ENCODE measurements at regions not wholly inside any gene's neighbourhood (a gene's known extent, or its start where the extent isn't known, plus 50 kb on each side); places are given as distances from the start of the nearest gene placed in this dataset.
"Not testable (repeated sequence)": the region's sequence is repeated elsewhere in the genome, so short reads cannot be mapped to it uniquely, and the experiment has no call there.

- H3K36me3 ChIP-seq (ENCODE audit: control insufficient read depth, insufficient read depth, low read length); H2AFZ ChIP-seq (replicated peaks; ENCODE audit: low read length, poor library complexity); in situ Hi-C loops (cut with MboI; ENCODE audit: low sequenced_read_pairs); H3K9ac ChIP-seq (ENCODE audit: low read depth, low read length); BruUV-seq (replicated peaks); H3K4me2 ChIP-seq (ENCODE audit: low read depth, low read length); H3K9me1 ChIP-seq (ENCODE audit: insufficient read depth, low read length); H3K9me3 ChIP-seq (ENCODE audit: control insufficient read depth, insufficient read depth, low read length); DNase-seq; H2BK120ac ChIP-seq (ENCODE audit: low read depth, low read length); H3K56ac ChIP-seq (ENCODE audit: extremely low read depth, insufficient read depth, low read length); intact Hi-C loops (cut with micrococcal nuclease); H2AK9ac ChIP-seq (replicated peaks; ENCODE audit: low read depth, low read length, poor library complexity); H3K18ac ChIP-seq (ENCODE audit: low read depth, low read length); dilution Hi-C loops (cut with HindIII; ENCODE audit: low sequenced_read_pairs, unreplicated experiment); H3K4me3 ChIP-seq (ENCODE audit: insufficient read depth, low read depth, low read length); POLR2A ChIA-PET (ENCODE audit: unreplicated experiment); H4K5ac ChIP-seq (ENCODE audit: low read depth, low read length); H3K14ac ChIP-seq (replicated peaks; ENCODE audit: low read depth, low read length); H3K27me3 ChIP-seq (ENCODE audit: control insufficient read depth, insufficient read depth, low read length); H2BK5ac ChIP-seq (ENCODE audit: low read depth, low read length, poor library complexity, severe bottlenecking); H2BK20ac ChIP-seq (ENCODE audit: low read depth, low read length); H3K4ac ChIP-seq (ENCODE audit: low read depth, low read length); H4K91ac ChIP-seq (ENCODE audit: insufficient read depth, low read depth, low read length); H2AK5ac ChIP-seq (ENCODE audit: low read depth, low read length); H2BK15ac ChIP-seq (ENCODE audit: low read depth, low read length); CTCF ChIA-PET; H3K79me1 ChIP-seq (ENCODE audit: low read depth in 1 of 2, low read length in 2 of 2); H3K27ac ChIP-seq (ENCODE audit: insufficient read depth, low read length); ATAC-seq (ENCODE audit: low read depth); H4K8ac ChIP-seq (ENCODE audit: low read depth in 2 of 2, low read length in 2 of 2); H4K20me1 ChIP-seq (ENCODE audit: insufficient read depth, low read length); H3K4me1 ChIP-seq (ENCODE audit: control insufficient read depth, insufficient read depth, low read length); H3K23ac ChIP-seq (ENCODE audit: low read depth, low read length): not testable (repeated sequence)
- WGBS, 2 experiments (ENCODE audit: extremely low coverage in 2 of 2, insufficient read length in 1 of 2), result no CpG with 5 or more reads among the region's 1 CpG
Observed at GRCh38 chr7:29664999-29665398, 101.4 kb downstream of the PRR15 start.

- H3K56ac ChIP-seq (ENCODE audit: extremely low read depth, insufficient read depth, low read length); BruUV-seq (replicated peaks); H3K27ac ChIP-seq (ENCODE audit: insufficient read depth, low read length); H3K4ac ChIP-seq (ENCODE audit: low read depth, low read length); H2AK9ac ChIP-seq (replicated peaks; ENCODE audit: low read depth, low read length, poor library complexity); H4K5ac ChIP-seq (ENCODE audit: low read depth, low read length); H3K9me3 ChIP-seq (ENCODE audit: control insufficient read depth, insufficient read depth, low read length); H2BK120ac ChIP-seq (ENCODE audit: low read depth, low read length); H3K4me3 ChIP-seq (ENCODE audit: insufficient read depth, low read depth, low read length); H3K23ac ChIP-seq (ENCODE audit: low read depth, low read length); H3K27me3 ChIP-seq (ENCODE audit: control insufficient read depth, insufficient read depth, low read length); H3K4me1 ChIP-seq (ENCODE audit: control insufficient read depth, insufficient read depth, low read length); H3K14ac ChIP-seq (replicated peaks; ENCODE audit: low read depth, low read length); H2BK20ac ChIP-seq (ENCODE audit: low read depth, low read length); ATAC-seq (ENCODE audit: low read depth); POLR2A ChIA-PET (ENCODE audit: unreplicated experiment); intact Hi-C loops (cut with micrococcal nuclease); H2BK5ac ChIP-seq (ENCODE audit: low read depth, low read length, poor library complexity, severe bottlenecking); dilution Hi-C loops (cut with HindIII; ENCODE audit: low sequenced_read_pairs, unreplicated experiment); H3K9me1 ChIP-seq (ENCODE audit: insufficient read depth, low read length); H3K18ac ChIP-seq (ENCODE audit: low read depth, low read length); H2AFZ ChIP-seq (replicated peaks; ENCODE audit: low read length, poor library complexity); H4K20me1 ChIP-seq (ENCODE audit: insufficient read depth, low read length); H2BK15ac ChIP-seq (ENCODE audit: low read depth, low read length); CTCF ChIA-PET; H3K4me2 ChIP-seq (ENCODE audit: low read depth, low read length); H3K9ac ChIP-seq (ENCODE audit: low read depth, low read length); H2AK5ac ChIP-seq (ENCODE audit: low read depth, low read length); H3K36me3 ChIP-seq (ENCODE audit: control insufficient read depth, insufficient read depth, low read length); in situ Hi-C loops (cut with MboI; ENCODE audit: low sequenced_read_pairs); H4K8ac ChIP-seq (ENCODE audit: low read depth in 2 of 2, low read length in 2 of 2); H4K91ac ChIP-seq (ENCODE audit: insufficient read depth, low read depth, low read length); DNase-seq; H3K79me1 ChIP-seq (ENCODE audit: low read depth in 1 of 2, low read length in 2 of 2): not testable (repeated sequence)
- no CpG with 5 or more reads among the region's 5 CpGs for WGBS, 2 experiments (ENCODE audit: extremely low coverage in 2 of 2, insufficient read length in 1 of 2)
Observed at GRCh38 chr7:29667096-29667669, 103.5 kb downstream of the PRR15 start.
